ENCODE measurements at regions not wholly inside any gene's neighbourhood (a gene's known extent, or its start where the extent isn't known, plus 50 kb on each side); places are given as distances from the start of the nearest gene placed in this dataset.

- Mint-ChIP-seq H3K27me3 (ENCODE audit: low read depth in 3 of 3) (peaks cover 3 to 20% (median 10%) of the 10 kb centered on the region in 3 donors), H3K36me3 (no peaks in the 10 kb centered on the region), H3K4me3 (no peak overlapping the region), H3K4me1 (no peaks in the 10 kb centered on the region), H3K9me3 (peaks cover 0 to 3% (median 0%) of the 10 kb centered on the region in 7 donors), H3K27ac (peak overlapping the region in 1 of 7 donors; percentile 15)
- Histone ChIP-seq H3K4me3 (replicated peaks in 1 of 3; ENCODE audit: low read depth in 2 of 3, low read length in 3 of 3) (no peak overlapping the region), H4K20me1 (ENCODE audit: insufficient read depth, low read length) (no peaks in the 10 kb centered on the region), H2AFZ (ENCODE audit: insufficient read depth, low read depth, low read length, poor library complexity, severe bottlenecking) (no peak overlapping the region), H3K9me3 (replicated peaks in 1 of 2; ENCODE audit: control insufficient read depth in 1 of 2, insufficient read depth in 1 of 2, low read length in 2 of 2) (no peaks in the 10 kb centered on the region), H3K27ac (ENCODE audit: low read depth in 1 of 2, low read length in 2 of 2) (no peak overlapping the region), H3K4me1 (ENCODE audit: control insufficient read depth in 1 of 2, insufficient read depth in 2 of 2, low read length in 2 of 2) (no peaks in the 10 kb centered on the region), H3K79me2 (ENCODE audit: insufficient read depth, low read length) (no peaks in the 10 kb centered on the region), H3K36me3 (replicated peaks in 1 of 2; ENCODE audit: control insufficient read depth in 1 of 2, insufficient read depth in 2 of 2, low read length in 2 of 2) (no peaks in the 10 kb centered on the region), H3K9ac (ENCODE audit: insufficient read depth, low read length, poor library complexity, severe bottlenecking) (no peak overlapping the region), H3K4me2 (replicated peaks; ENCODE audit: extremely low read depth, low read length, poor library complexity, severe bottlenecking) (no peak overlapping the region), H3K27me3 (ENCODE audit: control insufficient read depth in 2 of 2, insufficient read depth in 2 of 2, low read length in 2 of 2) (no peaks in the 10 kb centered on the region)
- intact Hi-C loops (cut with micrococcal nuclease): no loop called here
- 50% methylated on average over 2 of the region's 10 CpGs for WGBS (ENCODE audit: insufficient coverage)
- DNase-seq: no peak
- TF ChIP-seq, protein P1, sequence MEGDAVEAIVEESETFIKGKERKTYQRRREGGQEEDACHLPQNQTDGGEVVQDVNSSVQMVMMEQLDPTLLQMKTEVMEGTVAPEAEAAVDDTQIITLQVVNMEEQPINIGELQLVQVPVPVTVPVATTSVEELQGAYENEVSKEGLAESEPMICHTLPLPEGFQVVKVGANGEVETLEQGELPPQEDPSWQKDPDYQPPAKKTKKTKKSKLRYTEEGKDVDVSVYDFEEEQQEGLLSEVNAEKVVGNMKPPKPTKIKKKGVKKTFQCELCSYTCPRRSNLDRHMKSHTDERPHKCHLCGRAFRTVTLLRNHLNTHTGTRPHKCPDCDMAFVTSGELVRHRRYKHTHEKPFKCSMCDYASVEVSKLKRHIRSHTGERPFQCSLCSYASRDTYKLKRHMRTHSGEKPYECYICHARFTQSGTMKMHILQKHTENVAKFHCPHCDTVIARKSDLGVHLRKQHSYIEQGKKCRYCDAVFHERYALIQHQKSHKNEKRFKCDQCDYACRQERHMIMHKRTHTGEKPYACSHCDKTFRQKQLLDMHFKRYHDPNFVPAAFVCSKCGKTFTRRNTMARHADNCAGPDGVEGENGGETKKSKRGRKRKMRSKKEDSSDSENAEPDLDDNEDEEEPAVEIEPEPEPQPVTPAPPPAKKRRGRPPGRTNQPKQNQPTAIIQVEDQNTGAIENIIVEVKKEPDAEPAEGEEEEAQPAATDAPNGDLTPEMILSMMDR (IDR thresholded peaks at IDR 0.05): no peak
Observed at GRCh38 chr9:95587021-95587964, 70.5 kb upstream of the PTCH1 start.

GRCh38 chr9:95586326-95586725 is 69.6 kb upstream of the PTCH1 start:
- Mint-ChIP-seq H3K4me1 (no peaks in the 10 kb centered on the region), H3K4me3 (no peak overlapping the region), H3K27ac (peak overlapping the region in 1 of 7 donors; percentile 80), H3K27me3 (ENCODE audit: low read depth in 3 of 3) (peaks cover 5 to 20% (median 12%) of the 10 kb centered on the region in 3 donors), H3K9me3 (peaks cover 0 to 3% (median 0%) of the 10 kb centered on the region in 7 donors), H3K36me3 (no peaks in the 10 kb centered on the region)
- intact Hi-C loops (cut with micrococcal nuclease): no loop called here
- H2AFZ ChIP-seq (ENCODE audit: insufficient read depth, low read depth, low read length, poor library complexity, severe bottlenecking): no peak overlapping the region
- TF ChIP-seq, protein P1 (IDR thresholded peaks at IDR 0.05): no peak
- H3K9me3 ChIP-seq (replicated peaks in 1 of 2; ENCODE audit: control insufficient read depth in 1 of 2, insufficient read depth in 1 of 2, low read length in 2 of 2): no peaks in the 10 kb centered on the region
- H3K9ac ChIP-seq (ENCODE audit: insufficient read depth, low read length, poor library complexity, severe bottlenecking): no peak overlapping the region
- H3K79me2 ChIP-seq (ENCODE audit: insufficient read depth, low read length): no peaks in the 10 kb centered on the region
- no peaks in the 10 kb centered on the region for H3K36me3 ChIP-seq (replicated peaks in 1 of 2; ENCODE audit: control insufficient read depth in 1 of 2, insufficient read depth in 2 of 2, low read length in 2 of 2)
- no peak overlapping the region for H3K4me2 ChIP-seq (replicated peaks; ENCODE audit: extremely low read depth, low read length, poor library complexity, severe bottlenecking)
- no peak for DNase-seq
- H3K4me3 ChIP-seq (replicated peaks in 1 of 3; ENCODE audit: low read depth in 2 of 3, low read length in 3 of 3): no peak overlapping the region
- H3K27ac ChIP-seq (ENCODE audit: low read depth in 1 of 2, low read length in 2 of 2): no peak overlapping the region
- no peaks in the 10 kb centered on the region for H3K27me3 ChIP-seq (ENCODE audit: control insufficient read depth in 2 of 2, insufficient read depth in 2 of 2, low read length in 2 of 2)
- H3K4me1 ChIP-seq (ENCODE audit: control insufficient read depth in 1 of 2, insufficient read depth in 2 of 2, low read length in 2 of 2): no peaks in the 10 kb centered on the region
- no peaks in the 10 kb centered on the region for H4K20me1 ChIP-seq (ENCODE audit: insufficient read depth, low read length)
- 98% methylated on average over 8 of the region's 8 CpGs for WGBS (ENCODE audit: insufficient coverage)
